Liver (tissue), 8 donors: ENCODE measurements at regions not wholly inside any gene's neighbourhood (a gene's known extent, or its start where the extent isn't known, plus 50 kb on each side); places are given as distances from the start of the nearest gene placed in this dataset.

Experiments
- DNase-seq: peaks from one replicate; pipeline ENCODE4 v3.0.0-alpha.2; 2017; ENCODE audit warnings: low spot score
- H3K27ac ChIP-seq, 2 donors: one replicate each; pipeline ENCODE4 v1.7.0; 2013; ENCODE audit warnings: inconsistent platforms in 2 of 2, low read length in 2 of 2, control low read depth in 1 of 2, low read depth in 1 of 2, mild to moderate bottlenecking in 1 of 2
- H3K27me3 ChIP-seq, 4 donors: one replicate each; pipeline versions ENCODE4 v1.6.1 to v1.7.0; 2013; ENCODE audit warnings: low read length in 3 of 4, inconsistent platforms in 1 of 4, mild to moderate bottlenecking in 1 of 4, moderate library complexity in 1 of 4; ENCODE audit not compliant: control insufficient read depth in 4 of 4, insufficient read depth in 4 of 4
- H3K36me3 ChIP-seq, 4 donors: one replicate each; pipeline versions ENCODE4 v1.6.1 to v1.7.0; 2013; ENCODE audit warnings: low read length in 3 of 4, mild to moderate bottlenecking in 3 of 4, low read depth in 1 of 4, moderate library complexity in 1 of 4; ENCODE audit not compliant: control insufficient read depth in 4 of 4, insufficient read depth in 3 of 4
- H3K4me1 ChIP-seq, 4 donors: one replicate each; pipeline versions ENCODE4 v1.6.1 to v1.7.0; 2013; ENCODE audit warnings: low read length in 3 of 4, mild to moderate bottlenecking in 3 of 4, moderate library complexity in 1 of 4; ENCODE audit not compliant: control insufficient read depth in 4 of 4, insufficient read depth in 4 of 4
- H3K4me3 ChIP-seq, 3 donors: one replicate each; pipeline versions ENCODE4 v1.6.1 to v1.7.0; 2013; ENCODE audit warnings: low read length in 3 of 3, control low read depth in 1 of 3, low read depth in 1 of 3, mild to moderate bottlenecking in 1 of 3
- H3K9ac ChIP-seq, 2 donors: one replicate each; pipeline ENCODE4 v1.7.0; 2013; ENCODE audit warnings: low read length in 2 of 2, mild to moderate bottlenecking in 2 of 2, moderate library complexity in 2 of 2, control low read depth in 1 of 2, low read depth in 1 of 2
- H3K9me3 ChIP-seq, 4 donors: one replicate each; pipeline versions ENCODE4 v1.6.1 to v1.7.0; 2013; ENCODE audit warnings: low read length in 3 of 4; ENCODE audit not compliant: control insufficient read depth in 4 of 4
- ATF3 ChIP-seq: IDR thresholded peaks from 2 replicates; pipeline ENCODE4 v1.6.1; 2016; ENCODE audit warnings: antibody characterized with exemption
- EGR1 ChIP-seq, 2 donors: IDR thresholded peaks; 2 replicates each; pipeline ENCODE4 v1.6.1; 2016 to 2018; ENCODE audit warnings: antibody characterized with exemption in 2 of 2, low read depth in 2 of 2
- FOXA1 ChIP-seq: IDR thresholded peaks from 2 replicates; pipeline ENCODE4 v1.6.1; 2016; ENCODE audit warnings: antibody characterized with exemption
- FOXA2 ChIP-seq: IDR thresholded peaks from 2 replicates; pipeline ENCODE4 v1.6.1; 2016; ENCODE audit warnings: antibody characterized with exemption
- GABPA ChIP-seq, 2 donors: IDR thresholded peaks in 1 of 2; conservative IDR thresholded peaks in 1 of 2; 2 replicates each; pipeline ENCODE4 v1.6.1; 2016; ENCODE audit warnings: antibody characterized with exemption in 2 of 2, mild to moderate bottlenecking in 1 of 2, moderate library complexity in 1 of 2
- HNF4A ChIP-seq, 2 donors: conservative IDR thresholded peaks; 2 replicates each; pipeline ENCODE4 v1.6.1; 2016; ENCODE audit warnings: antibody characterized with exemption in 2 of 2, mild to moderate bottlenecking in 2 of 2
- HNF4G ChIP-seq: IDR thresholded peaks from 2 replicates; pipeline ENCODE4 v1.6.1; 2016; ENCODE audit warnings: antibody characterized with exemption
- JUND ChIP-seq, 2 donors: IDR thresholded peaks; 2 replicates each; pipeline ENCODE4 v1.6.1; 2016; ENCODE audit warnings: antibody characterized with exemption in 2 of 2
- NR2F2 ChIP-seq: IDR thresholded peaks from 2 replicates; pipeline ENCODE4 v1.6.1; 2016; ENCODE audit warnings: antibody characterized with exemption
- RAD21 ChIP-seq, 2 donors: IDR thresholded peaks; 2 replicates each; pipeline ENCODE4 v1.6.1; 2016; ENCODE audit warnings: antibody characterized with exemption in 2 of 2, mild to moderate bottlenecking in 2 of 2
- REST ChIP-seq: IDR thresholded peaks from 2 replicates; pipeline ENCODE4 v1.6.1; 2016; ENCODE audit warnings: antibody characterized with exemption, mild to moderate bottlenecking
- RXRA ChIP-seq, 2 donors: IDR thresholded peaks; 2 replicates each; pipeline ENCODE4 v1.6.1; 2017 to 2018; ENCODE audit warnings: antibody characterized with exemption in 2 of 2, mild to moderate bottlenecking in 1 of 2
- SP1 ChIP-seq: IDR thresholded peaks from 2 replicates; pipeline ENCODE4 v1.6.1; 2018; ENCODE audit warnings: antibody characterized with exemption, mild to moderate bottlenecking
- TAF1 ChIP-seq: conservative IDR thresholded peaks from 2 replicates; pipeline ENCODE4 v1.6.1; 2016; ENCODE audit warnings: antibody characterized with exemption, mild to moderate bottlenecking
- YY1 ChIP-seq: IDR thresholded peaks from 2 replicates; pipeline ENCODE4 v1.6.1; 2016; ENCODE audit warnings: antibody characterized with exemption, mild to moderate bottlenecking
- WGBS: extraction: QIAGEN DNeasy Blood & Tissue Kit; methylation state at CpG from one replicate; pipeline ENCODE4 v1.1.7; 2013; 5-methylcytosine and 5-hydroxymethylcytosine counted together
- TF ChIP-seq, protein P1 (sequence below): IDR thresholded peaks from 2 replicates; pipeline ENCODE4 v1.6.1; 2016; ENCODE audit warnings: antibody characterized with exemption
- TF ChIP-seq, protein P2 (sequence below): IDR thresholded peaks from 2 replicates; pipeline ENCODE4 v1.6.1; 2016; ENCODE audit warnings: antibody characterized with exemption
- TF ChIP-seq, protein P3 (sequence below): fragments of 150-350 bp; IDR thresholded peaks from 2 replicates; pipeline ENCODE4 v1.5.1; 2017; ENCODE audit warnings: improper control_type of control experiment, low read depth, low read length; ENCODE audit not compliant: missing input control
- donor health status: healthy.
- donor health status: healthy.
- donor health status: healthy.
- donor health status: healthy.
- donor health status: healthy.

GRCh38 chr3:40764747-40765146 lies 240.0 kb downstream of the ZNF621 start:
- 66% methylated on average over 2 of the region's 2 CpGs for WGBS
- Histone ChIP-seq H3K9ac (no peak overlapping the region), H3K36me3 (no peaks in the 10 kb centered on the region), H3K4me3 (no peak overlapping the region), H3K27me3 (no peaks in the 10 kb centered on the region), H3K27ac (no peak overlapping the region), H3K9me3 (peaks cover 0 to 3% (median 1%) of the 10 kb centered on the region in 4 donors), H3K4me1 (no peaks in the 10 kb centered on the region)
- no peak for DNase-seq
- TF ChIP-seq NR2F2 = no peak
- TF ChIP-seq FOXA1 = no peak
- no peak for TF ChIP-seq SP1
- TF ChIP-seq JUND (IDR thresholded peaks at IDR 0.05) = no peak

DNA sequence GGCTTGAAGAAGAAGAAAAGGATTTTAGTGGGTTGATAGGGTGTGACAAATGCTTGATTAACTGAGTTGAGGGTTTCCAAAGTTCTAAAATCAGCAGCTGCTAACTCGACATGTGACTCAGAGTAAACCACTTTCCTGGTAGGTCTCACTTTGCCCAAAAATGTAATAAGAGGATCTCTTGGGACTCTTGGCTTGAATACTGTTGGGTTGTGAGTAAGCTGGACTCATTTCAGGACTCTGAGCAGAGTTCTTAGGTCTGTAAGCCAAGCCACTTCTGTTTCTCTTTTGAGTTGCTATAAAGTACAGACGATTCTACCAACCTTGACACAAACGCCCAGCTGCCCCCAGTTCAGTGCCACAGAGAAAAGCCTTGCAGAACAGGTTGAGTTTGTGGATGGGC lies 241.1 kb downstream of the ZNF621 start:
- H3K9me3 ChIP-seq = peaks cover 0 to 3% (median 1%) of the 10 kb centered on the region in 4 donors
- no peak overlapping the region for H3K4me3 ChIP-seq
- H3K36me3 ChIP-seq = no peaks in the 10 kb centered on the region
- H3K27ac ChIP-seq = no peak overlapping the region
- DNase-seq = no peak
- no peaks in the 10 kb centered on the region for H3K27me3 ChIP-seq
- WGBS = 64% methylated on average over 3 of the region's 3 CpGs
- TF ChIP-seq GABPA (IDR thresholded peaks at IDR 0.05 in 1 of 2, conservative IDR thresholded peaks at IDR 0.05 in 1 of 2) (no peak), JUND (IDR thresholded peaks at IDR 0.05) (no peak), NR2F2 (no peak), HNF4A (conservative IDR thresholded peaks at IDR 0.05) (no peak), SP1 (no peak), FOXA2 (no peak), RAD21 (IDR thresholded peaks at IDR 0.05) (no peak), HNF4G (no peak), EGR1 (IDR thresholded peaks at IDR 0.05; ENCODE audit: low read depth in 2 of 2) (no peak), YY1 (no peak), TAF1 (no peak), REST (no peak), FOXA1 (no peak), ATF3 (no peak), RXRA (IDR thresholded peaks at IDR 0.05) (no peak)
- TF ChIP-seq, protein P1, sequence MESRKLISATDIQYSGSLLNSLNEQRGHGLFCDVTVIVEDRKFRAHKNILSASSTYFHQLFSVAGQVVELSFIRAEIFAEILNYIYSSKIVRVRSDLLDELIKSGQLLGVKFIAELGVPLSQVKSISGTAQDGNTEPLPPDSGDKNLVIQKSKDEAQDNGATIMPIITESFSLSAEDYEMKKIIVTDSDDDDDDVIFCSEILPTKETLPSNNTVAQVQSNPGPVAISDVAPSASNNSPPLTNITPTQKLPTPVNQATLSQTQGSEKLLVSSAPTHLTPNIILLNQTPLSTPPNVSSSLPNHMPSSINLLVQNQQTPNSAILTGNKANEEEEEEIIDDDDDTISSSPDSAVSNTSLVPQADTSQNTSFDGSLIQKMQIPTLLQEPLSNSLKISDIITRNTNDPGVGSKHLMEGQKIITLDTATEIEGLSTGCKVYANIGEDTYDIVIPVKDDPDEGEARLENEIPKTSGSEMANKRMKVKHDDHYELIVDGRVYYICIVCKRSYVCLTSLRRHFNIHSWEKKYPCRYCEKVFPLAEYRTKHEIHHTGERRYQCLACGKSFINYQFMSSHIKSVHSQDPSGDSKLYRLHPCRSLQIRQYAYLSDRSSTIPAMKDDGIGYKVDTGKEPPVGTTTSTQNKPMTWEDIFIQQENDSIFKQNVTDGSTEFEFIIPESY = no peak
- TF ChIP-seq, protein P2, sequence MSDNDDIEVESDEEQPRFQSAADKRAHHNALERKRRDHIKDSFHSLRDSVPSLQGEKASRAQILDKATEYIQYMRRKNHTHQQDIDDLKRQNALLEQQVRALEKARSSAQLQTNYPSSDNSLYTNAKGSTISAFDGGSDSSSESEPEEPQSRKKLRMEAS = no peak
- TF ChIP-seq, protein P3, sequence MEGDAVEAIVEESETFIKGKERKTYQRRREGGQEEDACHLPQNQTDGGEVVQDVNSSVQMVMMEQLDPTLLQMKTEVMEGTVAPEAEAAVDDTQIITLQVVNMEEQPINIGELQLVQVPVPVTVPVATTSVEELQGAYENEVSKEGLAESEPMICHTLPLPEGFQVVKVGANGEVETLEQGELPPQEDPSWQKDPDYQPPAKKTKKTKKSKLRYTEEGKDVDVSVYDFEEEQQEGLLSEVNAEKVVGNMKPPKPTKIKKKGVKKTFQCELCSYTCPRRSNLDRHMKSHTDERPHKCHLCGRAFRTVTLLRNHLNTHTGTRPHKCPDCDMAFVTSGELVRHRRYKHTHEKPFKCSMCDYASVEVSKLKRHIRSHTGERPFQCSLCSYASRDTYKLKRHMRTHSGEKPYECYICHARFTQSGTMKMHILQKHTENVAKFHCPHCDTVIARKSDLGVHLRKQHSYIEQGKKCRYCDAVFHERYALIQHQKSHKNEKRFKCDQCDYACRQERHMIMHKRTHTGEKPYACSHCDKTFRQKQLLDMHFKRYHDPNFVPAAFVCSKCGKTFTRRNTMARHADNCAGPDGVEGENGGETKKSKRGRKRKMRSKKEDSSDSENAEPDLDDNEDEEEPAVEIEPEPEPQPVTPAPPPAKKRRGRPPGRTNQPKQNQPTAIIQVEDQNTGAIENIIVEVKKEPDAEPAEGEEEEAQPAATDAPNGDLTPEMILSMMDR = no peak
- H3K4me1 ChIP-seq = no peaks in the 10 kb centered on the region
- no peak overlapping the region for H3K9ac ChIP-seq
